ENCODE measurements at regions not wholly inside any gene's neighbourhood (a gene's known extent, or its start where the extent isn't known, plus 50 kb on each side); places are given as distances from the start of the nearest gene placed in this dataset.
"Not testable (repeated sequence)": the region's sequence is repeated elsewhere in the genome, so short reads cannot be mapped to it uniquely, and the experiment has no call there.

- TF ChIP-seq, protein P1, sequence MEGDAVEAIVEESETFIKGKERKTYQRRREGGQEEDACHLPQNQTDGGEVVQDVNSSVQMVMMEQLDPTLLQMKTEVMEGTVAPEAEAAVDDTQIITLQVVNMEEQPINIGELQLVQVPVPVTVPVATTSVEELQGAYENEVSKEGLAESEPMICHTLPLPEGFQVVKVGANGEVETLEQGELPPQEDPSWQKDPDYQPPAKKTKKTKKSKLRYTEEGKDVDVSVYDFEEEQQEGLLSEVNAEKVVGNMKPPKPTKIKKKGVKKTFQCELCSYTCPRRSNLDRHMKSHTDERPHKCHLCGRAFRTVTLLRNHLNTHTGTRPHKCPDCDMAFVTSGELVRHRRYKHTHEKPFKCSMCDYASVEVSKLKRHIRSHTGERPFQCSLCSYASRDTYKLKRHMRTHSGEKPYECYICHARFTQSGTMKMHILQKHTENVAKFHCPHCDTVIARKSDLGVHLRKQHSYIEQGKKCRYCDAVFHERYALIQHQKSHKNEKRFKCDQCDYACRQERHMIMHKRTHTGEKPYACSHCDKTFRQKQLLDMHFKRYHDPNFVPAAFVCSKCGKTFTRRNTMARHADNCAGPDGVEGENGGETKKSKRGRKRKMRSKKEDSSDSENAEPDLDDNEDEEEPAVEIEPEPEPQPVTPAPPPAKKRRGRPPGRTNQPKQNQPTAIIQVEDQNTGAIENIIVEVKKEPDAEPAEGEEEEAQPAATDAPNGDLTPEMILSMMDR (IDR thresholded peaks at IDR 0.05), result not testable (repeated sequence)
- TF ChIP-seq POLR2A (IDR thresholded peaks at IDR 0.05), result not testable (repeated sequence)
These were observed 191.3 kb downstream of the LAT start for GRCh38 chr16:29176154-29176470.

All from testis (tissue), 2 donors.